GM12875 (cell line): ENCODE measurements at regions not wholly inside any gene's neighbourhood (a gene's known extent, or its start where the extent isn't known, plus 50 kb on each side); places are given as distances from the start of the nearest gene placed in this dataset.

Experiments used
- H3K4me3 ChIP-seq: one replicate; pipeline ENCODE4 v1.5.1; 2011; ENCODE audit warnings: low read depth, low read length, control low read depth
- CTCF ChIP-seq: IDR thresholded peaks from 2 replicates; pipeline ENCODE4 v1.5.1; 2011; ENCODE audit warnings: low read depth, mild to moderate bottlenecking, control low read depth, inconsistent platforms, low read length, moderate library complexity, borderline replicate concordance; ENCODE audit not compliant: insufficient read depth

- TF ChIP-seq CTCF, result no peak
- H3K4me3 ChIP-seq, result no peak overlapping the region
These were observed 295.1 kb upstream of the RBFOX1 start for GRCh38 chr16:7037495-7037894.

- TF ChIP-seq CTCF, result no peak
- no peak overlapping the region for H3K4me3 ChIP-seq
These were observed 301.6 kb upstream of the RBFOX1 start for GRCh38 chr16:7031031-7031430.

- H3K4me3 ChIP-seq, result no peak overlapping the region
- TF ChIP-seq CTCF, result no peak
These were observed 305.2 kb upstream of the RBFOX1 start for GRCh38 chr16:7027401-7027800.

- TF ChIP-seq CTCF, result no peak
- H3K4me3 ChIP-seq, result no peak overlapping the region
These were observed 306.0 kb upstream of the RBFOX1 start for GRCh38 chr16:7026639-7027038.

GRCh38 chr16:7025616-7026190 is 306.9 kb upstream of the RBFOX1 start:
- 0 out of 2 replicates have a peak, but pooled peaks have one; percentile 41 for TF ChIP-seq CTCF
- no peak overlapping the region for H3K4me3 ChIP-seq

GRCh38 chr16:7021653-7022275 is 310.9 kb upstream of the RBFOX1 start:
- TF ChIP-seq CTCF, result no peak
- no peak overlapping the region for H3K4me3 ChIP-seq

GRCh38 chr16:7017006-7017662 is 315.5 kb upstream of the RBFOX1 start:
- no peak overlapping the region for H3K4me3 ChIP-seq
- TF ChIP-seq CTCF, result no peak
